HL-60 (cell line): ENCODE measurements at regions not wholly inside any gene's neighbourhood (a gene's known extent, or its start where the extent isn't known, plus 50 kb on each side); places are given as distances from the start of the nearest gene placed in this dataset.
"Not testable (repeated sequence)": the region's sequence is repeated elsewhere in the genome, so short reads cannot be mapped to it uniquely, and the experiment has no call there.

Source experiments
- DNase-seq, 2 experiments: peaks; one replicate each; pipeline ENCODE4 v3.0.0-alpha.2; 2010 to 2020; ENCODE audit warnings: low read depth in 1 of 2, low spot score in 1 of 2
- H3K27ac ChIP-seq: fragments of 250-450 bp; sonication (Bioruptor Pico); replicated peaks from 2 replicates; pipeline ENCODE4 v1.5.1; 2020; ENCODE audit warnings: mild to moderate bottlenecking, moderate library complexity
- H3K27me3 ChIP-seq: fragments of 250-450 bp; sonication (Bioruptor Pico); 2 replicates; pipeline ENCODE4 v1.5.1; 2021; ENCODE audit warnings: mild to moderate bottlenecking, moderate library complexity; ENCODE audit not compliant: insufficient read depth, poor library complexity, severe bottlenecking
- H3K4me3 ChIP-seq: replicated peaks from 2 replicates; pipeline ENCODE4 v1.5.1; 2011; ENCODE audit warnings: mild to moderate bottlenecking, control low read depth, low read length; ENCODE audit not compliant: insufficient read depth
- CTCF ChIP-seq: IDR thresholded peaks from one replicate; pipeline ENCODE4 v1.5.1; 2011; ENCODE audit warnings: low read length, control low read depth, inconsistent platforms; ENCODE audit not compliant: insufficient read depth
- GABPA ChIP-seq: IDR thresholded peaks from 2 replicates; pipeline ENCODE4 v1.6.1; 2012; ENCODE audit warnings: low read depth
- POLR2AphosphoS5 ChIP-seq: IDR thresholded peaks from 2 replicates; pipeline ENCODE4 v1.6.1; 2012; ENCODE audit warnings: low read depth
- REST ChIP-seq: IDR thresholded peaks from 2 replicates; pipeline ENCODE4 v1.6.1; 2012; ENCODE audit warnings: low read depth; ENCODE audit not compliant: insufficient replicate concordance
- SPI1 ChIP-seq: IDR thresholded peaks from 2 replicates; pipeline ENCODE4 v1.6.1; 2012; ENCODE audit warnings: low read depth, mild to moderate bottlenecking, borderline replicate concordance

- H3K27ac ChIP-seq, result no peak overlapping the region
- DNase-seq, result no peak
- no peak for TF ChIP-seq REST
- no peak for TF ChIP-seq POLR2AphosphoS5
- no peak for TF ChIP-seq SPI1
- no peak for TF ChIP-seq CTCF
- TF ChIP-seq GABPA, result no peak
- no peak overlapping the region for H3K4me3 ChIP-seq
- no peaks in the 10 kb centered on the region for H3K27me3 ChIP-seq
Measured at GRCh38 chr2:194815475-194815874, 841.6 kb upstream of the SLC39A10 start.

- TF ChIP-seq REST, result no peak
- TF ChIP-seq CTCF, result no peak
- no peak for TF ChIP-seq SPI1
- no peak for TF ChIP-seq POLR2AphosphoS5
- TF ChIP-seq GABPA, result no peak
- Histone ChIP-seq H3K4me3 (no peak overlapping the region), H3K27ac (no peak overlapping the region), H3K27me3 (no peaks in the 10 kb centered on the region)
- DNase-seq, result no peak
Measured at GRCh38 chr2:194802589-194802988, 854.4 kb upstream of the SLC39A10 start.

GRCh38 chr2:194787071-194787470 is 870.0 kb upstream of the SLC39A10 start:
- not testable (repeated sequence) for H3K4me3 ChIP-seq, H3K27me3 ChIP-seq, H3K27ac ChIP-seq, DNase-seq

- not testable (repeated sequence) for DNase-seq, H3K27me3 ChIP-seq, H3K27ac ChIP-seq, H3K4me3 ChIP-seq
Measured at GRCh38 chr2:194771394-194771793, 885.6 kb upstream of the SLC39A10 start.

GRCh38 chr2:194769030-194769429 is 888.0 kb upstream of the SLC39A10 start:
- TF ChIP-seq POLR2AphosphoS5 (no peak), REST (no peak), CTCF (no peak), SPI1 (no peak), GABPA (no peak)
- Histone ChIP-seq H3K4me3 (no peak overlapping the region), H3K27me3 (no peaks in the 10 kb centered on the region), H3K27ac (no peak overlapping the region)
- no peak for DNase-seq
